PC-3 (cell line): ENCODE measurements at regions not wholly inside any gene's neighbourhood (a gene's known extent, or its start where the extent isn't known, plus 50 kb on each side); places are given as distances from the start of the nearest gene placed in this dataset.

ENCODE experiments used
- ATAC-seq: fragments of 200-7000 bp; cut with Tn5 transposase; 2 replicates; pipeline ENCODE4 v1.9.1; 2020; ENCODE audit warnings: mild to moderate bottlenecking, moderate library complexity
- BruUV-seq: library from RNA; stranded (reverse); fragments of 400-500 nt; replicated peaks from 2 replicates; lab custom pipeline; 2021; lab: Mats Ljungman, UMichigan
- CTCF ChIA-PET: fragments of 300-600 bp; sonication (Branson Sonifier 250); formaldehyde crosslinking; loops from one replicate; lab custom pipeline; 2022; ENCODE audit warnings: antibody characterized with exemption; lab: Charles Lee
- POLR2A ChIA-PET: fragments of 300-600 bp; sonication (Branson Sonifier 250); formaldehyde crosslinking; loops from one replicate; lab custom pipeline; 2022; ENCODE audit warnings: antibody characterized with exemption; ENCODE audit not compliant: unreplicated experiment; lab: Charles Lee
- DNase-seq: peaks from one replicate; pipeline ENCODE4 v3.0.0-alpha.2; 2015
- H2AFZ ChIP-seq: fragments of 300-600 bp; sonication (generic); 2 replicates; pipeline ENCODE4 v1.6.0; 2016; ENCODE audit warnings: antibody characterized with exemption, low read length
- H3F3A ChIP-seq: fragments of 300-600 bp; sonication (generic); one replicate; pipeline ENCODE4 v1.6.0; 2017; ENCODE audit warnings: antibody characterized with exemption, low read length, control low read depth, mild to moderate bottlenecking; ENCODE audit not compliant: unreplicated experiment
- H3K27ac ChIP-seq: fragments of 300-600 bp; sonication (generic); 2 replicates; pipeline ENCODE4 v1.5.1; 2016; ENCODE audit warnings: mild to moderate bottlenecking, low read length
- H3K27me3 ChIP-seq: fragments of 300-600 bp; sonication (generic); 2 replicates; pipeline ENCODE4 v1.6.1; 2016; ENCODE audit warnings: low read length, mixed read lengths
- H3K36me3 ChIP-seq: fragments of 300-600 bp; sonication (generic); 2 replicates; pipeline ENCODE4 v1.6.1; 2016; ENCODE audit warnings: low read depth, mixed run types, low read length, mixed read lengths
- H3K4me1 ChIP-seq: fragments of 300-600 bp; sonication (generic); 2 replicates; pipeline ENCODE4 v1.5.1; 2016; ENCODE audit warnings: low read length; ENCODE audit not compliant: insufficient read depth
- H3K4me2 ChIP-seq: fragments of 300-600 bp; sonication (generic); 2 replicates; pipeline ENCODE4 v1.6.0; 2016; ENCODE audit warnings: low read length
- H3K4me3 ChIP-seq: fragments of 300-600 bp; sonication (generic); 2 replicates; pipeline ENCODE4 v1.5.1; 2016; ENCODE audit warnings: mild to moderate bottlenecking, low read length, mixed read lengths
- H3K79me2 ChIP-seq: fragments of 300-600 bp; sonication (generic); 2 replicates; pipeline ENCODE4 v1.6.1; 2017; ENCODE audit warnings: low read length, mixed read lengths
- H3K9ac ChIP-seq: fragments of 300-600 bp; sonication (generic); 2 replicates; pipeline ENCODE4 v1.6.0; 2016; ENCODE audit warnings: mild to moderate bottlenecking, low read length
- H3K9me2 ChIP-seq: fragments of 300-600 bp; sonication (generic); replicated peaks from 2 replicates; pipeline ENCODE4 v1.6.1; 2016; ENCODE audit warnings: mixed run types, low read length, mixed read lengths
- H3K9me3 ChIP-seq: fragments of 300-600 bp; sonication (generic); 2 replicates; pipeline ENCODE4 v1.6.1; 2016; ENCODE audit warnings: low read length, mixed read lengths
- H4K20me1 ChIP-seq: fragments of 300-600 bp; sonication (generic); 2 replicates; pipeline ENCODE4 v1.6.1; 2016; ENCODE audit warnings: low read length, mixed read lengths
- EZH2 ChIP-seq: fragments of 300-600 bp; sonication (generic); IDR thresholded peaks from one replicate; pipeline ENCODE4 v1.6.1; 2017; ENCODE audit warnings: antibody characterized with exemption, mild to moderate bottlenecking, low read length; ENCODE audit not compliant: unreplicated experiment
- EZH2phosphoT487 ChIP-seq: fragments of 300-600 bp; sonication (generic); IDR thresholded peaks from 2 replicates; pipeline ENCODE4 v1.6.1; 2018; ENCODE audit warnings: mild to moderate bottlenecking, antibody characterized with exemption, low read length, borderline replicate concordance
- intact Hi-C: fragments of 100-400 bp; cut with micrococcal nuclease; formaldehyde crosslinking; loops from 2 replicates; pipeline ENCODE4 v1.9.0; 2023
- TF ChIP-seq, protein P1 (sequence below): fragments of 300-600 bp; sonication (generic); conservative IDR thresholded peaks from 2 replicates; pipeline ENCODE4 v1.5.1; 2017; ENCODE audit warnings: antibody characterized with exemption, low read depth, mild to moderate bottlenecking, low read length

DNA sequence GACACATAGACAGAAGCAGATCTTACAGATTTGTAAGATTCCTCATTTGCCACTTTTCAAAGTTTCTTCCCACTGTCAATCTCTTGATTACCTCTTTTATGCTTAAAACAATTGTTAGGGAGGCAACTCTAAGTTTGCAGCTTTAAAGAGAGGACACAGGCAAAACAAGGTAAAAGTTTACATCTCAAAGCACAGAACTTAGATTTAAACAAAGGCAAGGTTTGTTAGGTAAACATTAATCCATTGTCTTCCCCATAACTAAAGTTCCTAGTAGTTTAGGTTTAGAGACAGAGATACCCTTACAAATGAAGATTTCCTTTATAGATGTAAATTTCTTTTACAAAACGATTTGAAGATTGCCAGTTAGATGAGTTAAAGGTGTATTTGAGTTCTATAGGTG, 176.9 kb downstream of the AASDH start:
- Histone ChIP-seq H3K4me3 (no peak overlapping the region), H4K20me1 (no peaks in the 10 kb centered on the region), H3K79me2 (no peaks in the 10 kb centered on the region), H2AFZ (no peak overlapping the region), H3K36me3 (no peaks in the 10 kb centered on the region), H3K9me3 (no peaks in the 10 kb centered on the region), H3K27me3 (no peaks in the 10 kb centered on the region), H3K9ac (no peak overlapping the region), H3K27ac (no peak overlapping the region), H3K9me2 (0 out of 2 replicates have a peak, but pooled peaks cover 4% of the 10 kb centered on the region), H3F3A (no peaks in the 10 kb centered on the region), H3K4me1 (peaks cover 1% of the 10 kb centered on the region), H3K4me2 (no peak overlapping the region)
- no TSS peak for BruUV-seq
- CTCF ChIA-PET: no interaction called here
- TF ChIP-seq, protein P1, sequence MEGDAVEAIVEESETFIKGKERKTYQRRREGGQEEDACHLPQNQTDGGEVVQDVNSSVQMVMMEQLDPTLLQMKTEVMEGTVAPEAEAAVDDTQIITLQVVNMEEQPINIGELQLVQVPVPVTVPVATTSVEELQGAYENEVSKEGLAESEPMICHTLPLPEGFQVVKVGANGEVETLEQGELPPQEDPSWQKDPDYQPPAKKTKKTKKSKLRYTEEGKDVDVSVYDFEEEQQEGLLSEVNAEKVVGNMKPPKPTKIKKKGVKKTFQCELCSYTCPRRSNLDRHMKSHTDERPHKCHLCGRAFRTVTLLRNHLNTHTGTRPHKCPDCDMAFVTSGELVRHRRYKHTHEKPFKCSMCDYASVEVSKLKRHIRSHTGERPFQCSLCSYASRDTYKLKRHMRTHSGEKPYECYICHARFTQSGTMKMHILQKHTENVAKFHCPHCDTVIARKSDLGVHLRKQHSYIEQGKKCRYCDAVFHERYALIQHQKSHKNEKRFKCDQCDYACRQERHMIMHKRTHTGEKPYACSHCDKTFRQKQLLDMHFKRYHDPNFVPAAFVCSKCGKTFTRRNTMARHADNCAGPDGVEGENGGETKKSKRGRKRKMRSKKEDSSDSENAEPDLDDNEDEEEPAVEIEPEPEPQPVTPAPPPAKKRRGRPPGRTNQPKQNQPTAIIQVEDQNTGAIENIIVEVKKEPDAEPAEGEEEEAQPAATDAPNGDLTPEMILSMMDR: no peak
- TF ChIP-seq EZH2: no peak
- TF ChIP-seq EZH2phosphoT487: no peak
- intact Hi-C loops: no loop called here
- no peak for ATAC-seq
- DNase-seq: no peak
- POLR2A ChIA-PET: no interaction called here

DNA sequence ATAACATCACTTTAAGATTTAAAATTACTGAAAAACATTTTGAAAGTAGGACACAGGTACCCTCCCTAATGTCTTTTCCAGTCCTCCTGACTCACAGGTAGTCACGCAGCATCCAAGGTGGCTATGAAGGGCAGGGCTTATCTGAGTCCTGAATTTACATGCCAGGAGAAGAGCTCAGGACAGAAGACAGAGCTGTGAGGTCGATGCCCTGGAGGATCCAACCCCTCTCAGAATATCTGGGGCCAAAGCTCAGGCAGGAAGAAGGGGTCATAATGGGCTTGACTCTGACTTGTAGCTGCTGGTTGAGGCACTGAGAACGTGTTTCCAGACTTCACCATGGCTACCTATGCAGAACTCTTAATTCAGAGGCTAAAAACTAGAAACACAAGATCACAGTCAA, 177.5 kb downstream of the AASDH start:
- Histone ChIP-seq H3K9ac (no peak overlapping the region), H3K9me3 (no peaks in the 10 kb centered on the region), H3K36me3 (no peaks in the 10 kb centered on the region), H3K4me1 (no peaks in the 10 kb centered on the region), H3K4me3 (no peak overlapping the region), H3K9me2 (0 out of 2 replicates have a peak, but pooled peaks cover 4% of the 10 kb centered on the region), H3F3A (no peaks in the 10 kb centered on the region), H2AFZ (no peak overlapping the region), H3K27me3 (no peaks in the 10 kb centered on the region), H3K4me2 (no peak overlapping the region), H3K27ac (no peak overlapping the region), H4K20me1 (no peaks in the 10 kb centered on the region), H3K79me2 (no peaks in the 10 kb centered on the region)
- ATAC-seq (no peak), DNase-seq (no peak)
- ChIA-PET POLR2A (no interaction called here), CTCF (no interaction called here)
- no TSS peak for BruUV-seq
- TF ChIP-seq EZH2: no peak
- TF ChIP-seq EZH2phosphoT487: no peak
- TF ChIP-seq, protein P1: no peak
- intact Hi-C loops: no loop called here

DNA sequence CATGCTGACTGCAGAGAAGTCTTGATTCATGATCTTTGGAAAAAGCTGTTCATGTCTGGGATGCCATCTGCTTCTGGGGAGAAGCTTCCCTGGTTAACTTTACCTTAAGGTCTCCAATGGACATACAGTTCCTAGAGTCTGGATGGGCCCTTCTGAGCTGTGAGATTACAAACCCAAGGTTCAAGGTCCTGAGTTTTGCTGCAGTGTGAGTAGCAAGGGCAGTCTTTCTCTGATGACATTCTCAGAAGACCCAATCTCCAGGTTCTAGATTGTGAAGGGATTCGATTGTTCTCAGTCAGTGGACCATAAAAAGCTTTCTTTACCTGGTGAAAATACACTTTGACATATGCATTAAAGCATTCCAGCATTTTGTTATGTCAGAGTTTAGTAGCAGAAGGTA, 179.2 kb downstream of the AASDH start:
- no peak overlapping the region for H3K4me3 ChIP-seq
- H3K4me1 ChIP-seq: no peaks in the 10 kb centered on the region
- no peaks in the 10 kb centered on the region for H3K36me3 ChIP-seq
- DNase-seq (no peak), ATAC-seq (no peak)
- H2AFZ ChIP-seq: no peak overlapping the region
- H3K27me3 ChIP-seq: 0 out of 2 replicates have a peak, but pooled peaks cover 3% of the 10 kb centered on the region
- H3K4me2 ChIP-seq: no peak overlapping the region
- no TSS peak for BruUV-seq
- intact Hi-C loops: no loop called here
- ChIA-PET CTCF (no interaction called here), POLR2A (no interaction called here)
- H3F3A ChIP-seq: no peaks in the 10 kb centered on the region
- H4K20me1 ChIP-seq: no peaks in the 10 kb centered on the region
- TF ChIP-seq, protein P1: no peak
- TF ChIP-seq EZH2phosphoT487 (no peak), EZH2 (no peak)
- H3K27ac ChIP-seq: no peak overlapping the region
- H3K9ac ChIP-seq: no peak overlapping the region
- no peaks in the 10 kb centered on the region for H3K9me3 ChIP-seq
- no peaks in the 10 kb centered on the region for H3K79me2 ChIP-seq
- 0 out of 2 replicates have a peak, but pooled peaks cover 4% of the 10 kb centered on the region for H3K9me2 ChIP-seq
